ENCODE measurements at regions not wholly inside any gene's neighbourhood (a gene's known extent, or its start where the extent isn't known, plus 50 kb on each side); places are given as distances from the start of the nearest gene placed in this dataset.

- TF ChIP-seq ETS1 (IDR thresholded peaks at IDR 0.05) (no peak), ZNF114 (CRISPR knock-in tag; IDR thresholded peaks at IDR 0.05) (no peak)
Measured at GRCh38 chr4:29240641-29241040, 1479.5 kb upstream of the PCDH7 start (continued).

GRCh38 chr4:29243054-29243453 is 1477.1 kb upstream of the PCDH7 start:
- H3K36me3 ChIP-seq (ENCODE audit: insufficient read depth) = no peaks in the 10 kb centered on the region
- no peaks in the 10 kb centered on the region for H3K9me3 Mint-ChIP-seq
- H3K4me3 Mint-ChIP-seq = no peak overlapping the region
- no peaks in the 10 kb centered on the region for H4K20me1 ChIP-seq (replicated peaks; ENCODE audit: insufficient read depth)
- no peaks in the 10 kb centered on the region for H3K36me3 Mint-ChIP-seq (ENCODE audit: low read depth)
- H3K27me3 ChIP-seq (ENCODE audit: insufficient read depth) = no peaks in the 10 kb centered on the region
- H3K27ac ChIP-seq (ENCODE audit: low read depth) = no peak overlapping the region
- no peaks in the 10 kb centered on the region for H3F3A ChIP-seq (replicated peaks; ENCODE audit: low read depth)
- no peaks in the 10 kb centered on the region for H3K27me3 Mint-ChIP-seq (ENCODE audit: insufficient read depth, low read depth, poor library complexity)
- no peaks in the 10 kb centered on the region for H3K9me2 ChIP-seq (ENCODE audit: insufficient read depth)
- ATAC-seq (no peak), DNase-seq (ENCODE audit: low spot score) (no peak)
- no peaks in the 10 kb centered on the region for H3K79me2 ChIP-seq (replicated peaks; ENCODE audit: insufficient read depth)
- no peak overlapping the region for H3K4me2 ChIP-seq
- no peak overlapping the region for H3K4me3 ChIP-seq
- no peak overlapping the region for H3K27ac Mint-ChIP-seq
- H3K4me1 Mint-ChIP-seq = no peaks in the 10 kb centered on the region
- no peaks in the 10 kb centered on the region for H3K4me1 ChIP-seq (ENCODE audit: insufficient read depth)
- no peak overlapping the region for H2AFZ ChIP-seq
- TF ChIP-seq REST (IDR thresholded peaks at IDR 0.05; ENCODE audit: unreplicated experiment) (no peak), EZH2phosphoT487 (IDR thresholded peaks at IDR 0.05; ENCODE audit: unreplicated experiment) (no peak), EZH2 (IDR thresholded peaks at IDR 0.05; ENCODE audit: low read depth, unreplicated experiment) (no peak), ZNF462 (CRISPR knock-in tag; IDR thresholded peaks at IDR 0.05) (no peak), CREB1 (CRISPR knock-in tag; IDR thresholded peaks at IDR 0.05; ENCODE audit: low read depth) (no peak), CTCF (conservative IDR thresholded peaks at IDR 0.05; ENCODE audit: low read depth in 2 of 2) (no peak), ZNF114 (CRISPR knock-in tag; IDR thresholded peaks at IDR 0.05) (no peak), POLR2AphosphoS5 (IDR thresholded peaks at IDR 0.05; ENCODE audit: low read depth) (no peak), ZNF331 (CRISPR knock-in tag; IDR thresholded peaks at IDR 0.05; ENCODE audit: low read depth) (no peak), ETS1 (IDR thresholded peaks at IDR 0.05) (no peak), NANOG (IDR thresholded peaks at IDR 0.05; ENCODE audit: borderline replicate concordance) (no peak), STAT1 (IDR thresholded peaks at IDR 0.05; ENCODE audit: unreplicated experiment) (no peak)
